HG03354 (cell line): ENCODE measurements at regions not wholly inside any gene's neighbourhood (a gene's known extent, or its start where the extent isn't known, plus 50 kb on each side); places are given as distances from the start of the nearest gene placed in this dataset.
A peak's percentile ranks its signal among the peaks of the same experiment; 100 is the strongest.
"Not testable (repeated sequence)": the region's sequence is repeated elsewhere in the genome, so short reads cannot be mapped to it uniquely, and the experiment has no call there.

ENCODE experiments used
- ATAC-seq: cut with Tn5 transposase; IDR thresholded peaks from one replicate; pipeline ENCODE4 v1.9.1; 2021; ENCODE audit warnings: mild to moderate bottlenecking; ENCODE audit not compliant: unreplicated experiment, poor library complexity, severe bottlenecking

- ATAC-seq, result no peak
These were observed 60.9 kb upstream of the CD93 start for GRCh38 chr20:23146857-23147637.

DNA sequence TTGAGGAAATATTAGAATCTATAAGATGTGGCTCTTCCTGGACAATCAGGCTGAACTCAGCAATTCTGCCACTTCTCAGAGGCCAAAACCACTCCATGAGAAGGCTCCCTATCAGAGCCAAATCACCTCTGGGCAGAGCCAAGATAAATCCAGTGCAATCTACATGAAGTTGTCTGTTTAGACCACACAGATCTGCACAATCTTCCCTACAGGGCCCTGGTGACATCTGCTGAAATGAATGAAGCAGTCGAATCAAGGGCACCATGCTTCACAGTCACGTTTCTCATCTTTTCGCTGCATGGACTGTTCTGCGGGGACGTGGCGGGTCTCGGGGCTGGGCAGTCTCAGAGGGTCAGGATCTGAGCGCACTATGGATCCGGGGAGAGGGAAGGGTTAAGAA is 60.1 kb upstream of the CD93 start:
- ATAC-seq, result no peak

GRCh38 chr20:23145281-23145700 is 59.2 kb upstream of the CD93 start:
- no peak for ATAC-seq

DNA sequence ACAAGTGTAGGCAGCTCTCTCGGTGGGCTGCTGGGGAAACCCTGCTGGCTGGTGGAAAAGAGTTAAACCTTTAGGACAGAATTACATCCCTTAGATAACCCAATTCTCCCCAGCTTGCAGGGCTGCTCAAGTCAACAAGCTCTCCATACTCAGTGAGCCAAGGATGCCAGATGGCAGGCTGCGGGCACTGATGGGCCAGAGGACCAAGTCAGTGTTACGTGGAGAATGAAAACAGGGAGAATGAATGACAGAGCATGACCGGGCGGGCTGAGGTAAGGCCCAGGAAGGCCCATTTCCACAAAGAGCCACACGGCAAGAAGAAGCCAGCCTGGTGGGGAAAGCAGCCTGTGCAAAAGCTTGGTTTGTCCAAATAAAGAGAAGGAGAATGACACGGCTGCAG is 58.7 kb upstream of the CD93 start:
- ATAC-seq, result no peak

- ATAC-seq, result no peak
These were observed 58.0 kb upstream of the CD93 start for GRCh38 chr20:23143986-23144690.

- no peak for ATAC-seq
These were observed 57.0 kb upstream of the CD93 start for GRCh38 chr20:23143098-23143497.

GRCh38 chr20:23142162-23143050 is 56.3 kb upstream of the CD93 start:
- ATAC-seq, result peak; percentile 72

- no peak for ATAC-seq
These were observed 55.5 kb upstream of the CD93 start for GRCh38 chr20:23141450-23142161.

- no peak for ATAC-seq
These were observed 54.9 kb upstream of the CD93 start for GRCh38 chr20:23140991-23141390.

DNA sequence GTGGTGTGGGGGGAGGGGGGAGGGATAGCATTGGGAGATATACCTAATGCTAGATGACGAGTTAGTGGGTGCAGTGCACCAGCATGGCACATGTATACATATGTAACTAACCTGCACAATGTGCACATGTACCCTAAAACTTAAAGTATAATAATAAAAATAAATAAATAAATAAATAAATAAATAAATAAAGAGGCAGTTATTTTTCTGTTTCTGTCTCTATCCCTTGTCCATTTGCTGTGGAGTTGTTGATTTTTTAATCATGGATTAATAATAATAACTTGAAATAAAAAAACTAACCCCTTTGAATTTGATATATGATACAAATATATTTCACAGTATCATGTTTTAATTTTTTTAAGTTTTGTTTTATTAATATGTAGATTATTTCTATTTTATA is 53.9 kb upstream of the CD93 start:
- ATAC-seq, result not testable (repeated sequence)

GRCh38 chr20:23139524-23139923 is 53.4 kb upstream of the CD93 start:
- no peak for ATAC-seq

DNA sequence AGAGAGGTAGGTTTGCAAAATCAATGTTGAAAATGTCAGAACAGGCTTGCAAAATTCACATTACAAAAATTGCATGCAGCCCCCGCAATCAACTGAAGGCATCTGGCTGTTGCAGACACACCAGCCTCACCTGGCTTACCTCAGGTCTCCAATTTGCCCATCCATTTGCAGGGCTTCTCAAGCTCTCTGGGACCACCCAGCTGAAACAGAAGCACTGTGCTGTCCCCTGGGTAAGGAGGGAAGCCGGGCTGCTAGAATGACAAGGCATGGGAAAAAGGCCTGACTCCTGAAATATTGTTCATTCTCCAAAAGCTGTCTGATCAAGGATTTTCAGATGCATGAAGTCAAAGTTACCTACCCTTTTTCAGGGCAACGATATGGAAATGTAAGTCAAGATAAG is 52.6 kb upstream of the CD93 start:
- ATAC-seq, result no peak

GRCh38 chr20:23138226-23138625 is 52.1 kb upstream of the CD93 start:
- ATAC-seq, result no peak

DNA sequence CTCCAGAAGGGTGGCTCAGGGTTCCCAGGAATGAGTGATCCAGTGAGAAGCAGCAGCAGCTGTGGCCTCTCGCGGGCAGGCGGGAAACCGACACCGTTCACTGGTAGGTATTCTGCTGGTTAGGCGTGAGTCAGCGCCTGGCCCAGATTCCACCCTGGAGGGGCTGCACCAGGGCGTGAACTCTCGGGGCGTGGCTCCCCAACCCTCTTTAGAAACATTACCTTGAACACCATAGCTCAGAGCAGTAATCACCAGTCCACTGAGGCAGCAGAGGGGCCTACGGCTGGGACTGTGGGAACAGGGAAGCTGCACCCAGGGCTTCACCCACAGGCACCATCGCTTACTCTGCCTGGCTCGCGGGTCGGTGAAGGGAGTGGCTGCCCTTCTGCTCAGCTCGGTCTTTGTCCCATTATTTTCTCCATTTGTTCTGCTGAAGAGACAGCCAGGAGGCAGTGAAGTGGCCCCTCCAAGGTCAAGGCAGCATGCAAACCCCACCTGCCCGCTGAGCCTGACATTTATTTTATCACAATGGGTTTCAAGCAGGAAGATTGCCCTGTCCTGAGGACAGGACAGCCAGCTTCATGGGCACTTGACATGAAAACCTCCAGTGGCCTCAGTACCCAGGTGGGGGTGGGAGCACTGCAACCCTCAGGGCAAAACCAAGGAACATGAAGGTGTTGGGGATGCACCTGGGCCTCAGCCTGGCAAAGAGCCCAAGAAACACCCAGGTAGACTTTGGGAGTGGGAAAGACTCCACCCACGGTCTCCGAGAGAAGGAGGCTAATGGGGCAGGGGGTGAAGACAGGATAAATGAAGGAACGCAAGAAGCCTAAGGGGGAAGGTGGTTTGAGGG is 51.0 kb upstream of the CD93 start:
- no peak for ATAC-seq

GRCh38 chr20:23135449-23136420 is 49.6 kb upstream of the CD93 start:
- ATAC-seq, result no peak
